Astrocyte of the spinal cord (primary cell): ENCODE measurements at regions not wholly inside any gene's neighbourhood (a gene's known extent, or its start where the extent isn't known, plus 50 kb on each side); places are given as distances from the start of the nearest gene placed in this dataset.

Source experiments
- DNase-seq: peaks from one replicate; pipeline ENCODE4 v3.0.0; 2011; ENCODE audit warnings: low read depth, low spot score
- H3K4me3 ChIP-seq: 2 replicates; pipeline ENCODE4 v1.5.1; 2011; ENCODE audit warnings: low read depth, mild to moderate bottlenecking, low read length, moderate library complexity
- CTCF ChIP-seq: IDR thresholded peaks from 2 replicates; pipeline ENCODE4 v1.5.1; 2012; ENCODE audit warnings: low read depth, mild to moderate bottlenecking, low read length, inconsistent platforms
- in situ Hi-C: cut with HindIII; loops from 2 replicates; pipeline ENCODE4 v1.10.0; 2017; ENCODE audit warnings: low sequenced_read_pairs

- no peak overlapping the region for H3K4me3 ChIP-seq
- DNase-seq = no peak
- no peak for TF ChIP-seq CTCF
- in situ Hi-C loops = loop anchor here (25.0 kb wide), 1 partner anchor 380 kb away; no protein-coding TSS in a partner anchor
These were observed 143.8 kb downstream of the FGF1 start for GRCh38 chr5:142542078-142542477.

GRCh38 chr5:142540922-142541422 lies 144.9 kb downstream of the FGF1 start:
- no peak overlapping the region for H3K4me3 ChIP-seq
- no peak for TF ChIP-seq CTCF
- in situ Hi-C loops = loop anchor here (25.0 kb wide), 1 partner anchor 379 kb away; no protein-coding TSS in a partner anchor
- peak; percentile 72 for DNase-seq

GRCh38 chr5:142539154-142539740 lies 146.6 kb downstream of the FGF1 start:
- no peak overlapping the region for H3K4me3 ChIP-seq
- DNase-seq = no peak
- no peak for TF ChIP-seq CTCF
- in situ Hi-C loops = loop anchor here (25.0 kb wide), 1 partner anchor 377 kb away; no protein-coding TSS in a partner anchor

GRCh38 chr5:142537938-142538337 lies 148.0 kb downstream of the FGF1 start:
- no peak for DNase-seq
- no peak for TF ChIP-seq CTCF
- in situ Hi-C loops = loop anchor here (25.0 kb wide), 1 partner anchor 376 kb away; no protein-coding TSS in a partner anchor
- no peak overlapping the region for H3K4me3 ChIP-seq

- H3K4me3 ChIP-seq = no peak overlapping the region
- in situ Hi-C loops = loop anchor here (25.0 kb wide), 1 partner anchor 370 kb away; no protein-coding TSS in a partner anchor
- no peak for TF ChIP-seq CTCF
- DNase-seq = no peak
These were observed 153.1 kb downstream of the FGF1 start for GRCh38 chr5:142532781-142533176.

GRCh38 chr5:142531977-142532780 lies 153.7 kb downstream of the FGF1 start:
- in situ Hi-C loops = loop anchor here (25.0 kb wide), 1 partner anchor 370 kb away; no protein-coding TSS in a partner anchor
- H3K4me3 ChIP-seq = no peak overlapping the region
- no peak for DNase-seq
- TF ChIP-seq CTCF = no peak
